ENCODE measurements at regions not wholly inside any gene's neighbourhood (a gene's known extent, or its start where the extent isn't known, plus 50 kb on each side); places are given as distances from the start of the nearest gene placed in this dataset.

GRCh38 chr18:59963229-59963628 is 63.4 kb downstream of the PMAIP1 start (continued):
- TF ChIP-seq, protein P1, sequence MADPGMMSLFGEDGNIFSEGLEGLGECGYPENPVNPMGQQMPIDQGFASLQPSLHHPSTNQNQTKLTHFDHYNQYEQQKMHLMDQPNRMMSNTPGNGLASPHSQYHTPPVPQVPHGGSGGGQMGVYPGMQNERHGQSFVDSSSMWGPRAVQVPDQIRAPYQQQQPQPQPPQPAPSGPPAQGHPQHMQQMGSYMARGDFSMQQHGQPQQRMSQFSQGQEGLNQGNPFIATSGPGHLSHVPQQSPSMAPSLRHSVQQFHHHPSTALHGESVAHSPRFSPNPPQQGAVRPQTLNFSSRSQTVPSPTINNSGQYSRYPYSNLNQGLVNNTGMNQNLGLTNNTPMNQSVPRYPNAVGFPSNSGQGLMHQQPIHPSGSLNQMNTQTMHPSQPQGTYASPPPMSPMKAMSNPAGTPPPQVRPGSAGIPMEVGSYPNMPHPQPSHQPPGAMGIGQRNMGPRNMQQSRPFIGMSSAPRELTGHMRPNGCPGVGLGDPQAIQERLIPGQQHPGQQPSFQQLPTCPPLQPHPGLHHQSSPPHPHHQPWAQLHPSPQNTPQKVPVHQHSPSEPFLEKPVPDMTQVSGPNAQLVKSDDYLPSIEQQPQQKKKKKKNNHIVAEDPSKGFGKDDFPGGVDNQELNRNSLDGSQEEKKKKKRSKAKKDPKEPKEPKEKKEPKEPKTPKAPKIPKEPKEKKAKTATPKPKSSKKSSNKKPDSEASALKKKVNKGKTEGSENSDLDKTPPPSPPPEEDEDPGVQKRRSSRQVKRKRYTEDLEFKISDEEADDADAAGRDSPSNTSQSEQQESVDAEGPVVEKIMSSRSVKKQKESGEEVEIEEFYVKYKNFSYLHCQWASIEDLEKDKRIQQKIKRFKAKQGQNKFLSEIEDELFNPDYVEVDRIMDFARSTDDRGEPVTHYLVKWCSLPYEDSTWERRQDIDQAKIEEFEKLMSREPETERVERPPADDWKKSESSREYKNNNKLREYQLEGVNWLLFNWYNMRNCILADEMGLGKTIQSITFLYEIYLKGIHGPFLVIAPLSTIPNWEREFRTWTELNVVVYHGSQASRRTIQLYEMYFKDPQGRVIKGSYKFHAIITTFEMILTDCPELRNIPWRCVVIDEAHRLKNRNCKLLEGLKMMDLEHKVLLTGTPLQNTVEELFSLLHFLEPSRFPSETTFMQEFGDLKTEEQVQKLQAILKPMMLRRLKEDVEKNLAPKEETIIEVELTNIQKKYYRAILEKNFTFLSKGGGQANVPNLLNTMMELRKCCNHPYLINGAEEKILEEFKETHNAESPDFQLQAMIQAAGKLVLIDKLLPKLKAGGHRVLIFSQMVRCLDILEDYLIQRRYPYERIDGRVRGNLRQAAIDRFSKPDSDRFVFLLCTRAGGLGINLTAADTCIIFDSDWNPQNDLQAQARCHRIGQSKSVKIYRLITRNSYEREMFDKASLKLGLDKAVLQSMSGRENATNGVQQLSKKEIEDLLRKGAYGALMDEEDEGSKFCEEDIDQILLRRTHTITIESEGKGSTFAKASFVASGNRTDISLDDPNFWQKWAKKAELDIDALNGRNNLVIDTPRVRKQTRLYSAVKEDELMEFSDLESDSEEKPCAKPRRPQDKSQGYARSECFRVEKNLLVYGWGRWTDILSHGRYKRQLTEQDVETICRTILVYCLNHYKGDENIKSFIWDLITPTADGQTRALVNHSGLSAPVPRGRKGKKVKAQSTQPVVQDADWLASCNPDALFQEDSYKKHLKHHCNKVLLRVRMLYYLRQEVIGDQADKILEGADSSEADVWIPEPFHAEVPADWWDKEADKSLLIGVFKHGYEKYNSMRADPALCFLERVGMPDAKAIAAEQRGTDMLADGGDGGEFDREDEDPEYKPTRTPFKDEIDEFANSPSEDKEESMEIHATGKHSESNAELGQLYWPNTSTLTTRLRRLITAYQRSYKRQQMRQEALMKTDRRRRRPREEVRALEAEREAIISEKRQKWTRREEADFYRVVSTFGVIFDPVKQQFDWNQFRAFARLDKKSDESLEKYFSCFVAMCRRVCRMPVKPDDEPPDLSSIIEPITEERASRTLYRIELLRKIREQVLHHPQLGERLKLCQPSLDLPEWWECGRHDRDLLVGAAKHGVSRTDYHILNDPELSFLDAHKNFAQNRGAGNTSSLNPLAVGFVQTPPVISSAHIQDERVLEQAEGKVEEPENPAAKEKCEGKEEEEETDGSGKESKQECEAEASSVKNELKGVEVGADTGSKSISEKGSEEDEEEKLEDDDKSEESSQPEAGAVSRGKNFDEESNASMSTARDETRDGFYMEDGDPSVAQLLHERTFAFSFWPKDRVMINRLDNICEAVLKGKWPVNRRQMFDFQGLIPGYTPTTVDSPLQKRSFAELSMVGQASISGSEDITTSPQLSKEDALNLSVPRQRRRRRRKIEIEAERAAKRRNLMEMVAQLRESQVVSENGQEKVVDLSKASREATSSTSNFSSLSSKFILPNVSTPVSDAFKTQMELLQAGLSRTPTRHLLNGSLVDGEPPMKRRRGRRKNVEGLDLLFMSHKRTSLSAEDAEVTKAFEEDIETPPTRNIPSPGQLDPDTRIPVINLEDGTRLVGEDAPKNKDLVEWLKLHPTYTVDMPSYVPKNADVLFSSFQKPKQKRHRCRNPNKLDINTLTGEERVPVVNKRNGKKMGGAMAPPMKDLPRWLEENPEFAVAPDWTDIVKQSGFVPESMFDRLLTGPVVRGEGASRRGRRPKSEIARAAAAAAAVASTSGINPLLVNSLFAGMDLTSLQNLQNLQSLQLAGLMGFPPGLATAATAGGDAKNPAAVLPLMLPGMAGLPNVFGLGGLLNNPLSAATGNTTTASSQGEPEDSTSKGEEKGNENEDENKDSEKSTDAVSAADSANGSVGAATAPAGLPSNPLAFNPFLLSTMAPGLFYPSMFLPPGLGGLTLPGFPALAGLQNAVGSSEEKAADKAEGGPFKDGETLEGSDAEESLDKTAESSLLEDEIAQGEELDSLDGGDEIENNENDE (IDR thresholded peaks at IDR 0.05; ENCODE audit: insufficient replicate concordance, low read length) = no peak
- TF ChIP-seq HDAC2 (IDR thresholded peaks at IDR 0.05; ENCODE audit: borderline replicate concordance in 1 of 2, low read depth in 2 of 2, low read length in 2 of 2) (no peak), FOSL1 (IDR thresholded peaks at IDR 0.05; ENCODE audit: insufficient read depth, low read depth, low read length) (no peak), TBP (IDR thresholded peaks at IDR 0.05; ENCODE audit: low read depth, low read length) (no peak), CHD2 (IDR thresholded peaks at IDR 0.05; ENCODE audit: low read length) (no peak), TAF7 (optimal IDR thresholded peaks at IDR 0.05; ENCODE audit: borderline replicate concordance, low read depth, low read length) (no peak), ATF3 (IDR thresholded peaks at IDR 0.05; ENCODE audit: insufficient read depth, low read depth, low read length) (no peak), SAP30 (IDR thresholded peaks at IDR 0.05; ENCODE audit: insufficient read depth, insufficient replicate concordance, low read length) (no peak), HDAC6 (IDR thresholded peaks at IDR 0.05; ENCODE audit: low read depth, low read length) (no peak)
- TF ChIP-seq, protein P2, sequence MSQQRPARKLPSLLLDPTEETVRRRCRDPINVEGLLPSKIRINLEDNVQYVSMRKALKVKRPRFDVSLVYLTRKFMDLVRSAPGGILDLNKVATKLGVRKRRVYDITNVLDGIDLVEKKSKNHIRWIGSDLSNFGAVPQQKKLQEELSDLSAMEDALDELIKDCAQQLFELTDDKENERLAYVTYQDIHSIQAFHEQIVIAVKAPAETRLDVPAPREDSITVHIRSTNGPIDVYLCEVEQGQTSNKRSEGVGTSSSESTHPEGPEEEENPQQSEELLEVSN (IDR thresholded peaks at IDR 0.05) = no peak

Measured in H1 (cell line).